Stimulated activated CD4-positive, alpha-beta T cell treated with anti-CD3 and anti-CD28 coated beads, Interleukin-4, amount 100 ng/mL, for 4 hours (primary cell): ENCODE measurements at regions not wholly inside any gene's neighbourhood (a gene's known extent, or its start where the extent isn't known, plus 50 kb on each side); places are given as distances from the start of the nearest gene placed in this dataset.

Source experiments
- DNase-seq, 2 experiments: peaks; one replicate each; pipeline ENCODE4 v3.0.0-alpha.2; 2020

GRCh38 chr6:14804001-14804784 lies 441.7 kb upstream of the JARID2 start:
- DNase-seq = no peak

- DNase-seq = no peak
These were observed 441.1 kb upstream of the JARID2 start for GRCh38 chr6:14804785-14805210.

GRCh38 chr6:14806101-14806500 lies 439.8 kb upstream of the JARID2 start:
- DNase-seq = no peak

- no peak for DNase-seq
These were observed 438.7 kb upstream of the JARID2 start for GRCh38 chr6:14807130-14807529.

GRCh38 chr6:14807971-14808370 lies 437.9 kb upstream of the JARID2 start:
- DNase-seq = no peak

- no peak for DNase-seq
These were observed 435.8 kb upstream of the JARID2 start for GRCh38 chr6:14810021-14810420.

- DNase-seq = no peak
These were observed 434.0 kb upstream of the JARID2 start for GRCh38 chr6:14811775-14812428.

- DNase-seq = no peak
These were observed 431.9 kb upstream of the JARID2 start for GRCh38 chr6:14814016-14814415.

GRCh38 chr6:14816116-14816859 lies 429.6 kb upstream of the JARID2 start:
- DNase-seq = no peak

GRCh38 chr6:14817074-14817473 lies 428.8 kb upstream of the JARID2 start:
- no peak for DNase-seq

- no peak for DNase-seq
These were observed 427.4 kb upstream of the JARID2 start for GRCh38 chr6:14818422-14818884.

- no peak for DNase-seq
These were observed 426.9 kb upstream of the JARID2 start for GRCh38 chr6:14819001-14819400.

- DNase-seq = no peak
These were observed 425.9 kb upstream of the JARID2 start for GRCh38 chr6:14819840-14820420.

GRCh38 chr6:14822012-14822553 lies 423.8 kb upstream of the JARID2 start:
- DNase-seq = no peak

GRCh38 chr6:14822679-14823078 lies 423.2 kb upstream of the JARID2 start:
- no peak for DNase-seq

- DNase-seq = no peak
These were observed 421.8 kb upstream of the JARID2 start for GRCh38 chr6:14824060-14824459.

- no peak for DNase-seq
These were observed 421.2 kb upstream of the JARID2 start for GRCh38 chr6:14824484-14825275.

GRCh38 chr6:14826456-14826855 lies 419.4 kb upstream of the JARID2 start:
- no peak for DNase-seq

- no peak for DNase-seq
These were observed 418.5 kb upstream of the JARID2 start for GRCh38 chr6:14827354-14827753.

GRCh38 chr6:14828201-14828611 lies 417.7 kb upstream of the JARID2 start:
- no peak for DNase-seq

- no peak for DNase-seq
These were observed 414.8 kb upstream of the JARID2 start for GRCh38 chr6:14831070-14831469.

GRCh38 chr6:14831937-14832336 lies 413.9 kb upstream of the JARID2 start:
- no peak for DNase-seq
